Gastroesophageal sphincter (tissue), 4 donors: ENCODE measurements at regions not wholly inside any gene's neighbourhood (a gene's known extent, or its start where the extent isn't known, plus 50 kb on each side); places are given as distances from the start of the nearest gene placed in this dataset.

Experiments used
- ATAC-seq: fragments of 150-250 bp; one replicate; pipeline ENCODE4 v1.9.1; 2016; ENCODE audit warnings: mild to moderate bottlenecking, moderate library complexity
- H3K27ac ChIP-seq, 4 donors: fragments of 200-600 bp; sonication (generic) in 3 of 4; 1 replicate in 3 of 4; 2 replicates in 1 of 4; pipeline ENCODE4 v1.5.1; 2016 to 2019
- H3K27me3 ChIP-seq: fragments of 200-600 bp; sonication (generic); one replicate; pipeline ENCODE4 v1.5.1; 2019
- H3K36me3 ChIP-seq, 2 donors: fragments of 200-600 bp; sonication (generic); one replicate each; pipeline ENCODE4 v1.5.1; 2019; ENCODE audit warnings: control low read depth in 1 of 2
- H3K4me1 ChIP-seq, 3 donors: fragments of 200-600 bp; sonication (generic); 1 replicate in 2 of 3; 2 replicates in 1 of 3; pipeline ENCODE4 v1.5.1; 2016 to 2019; ENCODE audit warnings: control low read depth in 2 of 3
- H3K4me3 ChIP-seq, 2 donors: fragments of 200-600 bp; sonication (generic); one replicate each; pipeline ENCODE4 v1.5.1; 2019; ENCODE audit warnings: mild to moderate bottlenecking in 1 of 2, moderate library complexity in 1 of 2
- H3K9me3 ChIP-seq, 3 donors: fragments of 200-600 bp; sonication (generic); one replicate each; pipeline ENCODE4 v1.5.1; 2017 to 2019; ENCODE audit warnings: control low read depth in 2 of 3
- CTCF ChIP-seq, 4 experiments: fragments of 200-600 bp in 2 of 4; fragments of 450-650 bp in 2 of 4; sonication (generic) in 1 of 4; IDR thresholded peaks; one replicate each; pipeline ENCODE4 v1.5.1; 2017 to 2019; ENCODE audit warnings: antibody characterized with exemption in 4 of 4, mild to moderate bottlenecking in 2 of 4, moderate library complexity in 2 of 4
- EP300 ChIP-seq: sonication (generic); formaldehyde crosslinking; IDR thresholded peaks from one replicate; pipeline ENCODE4 v1.6.1; 2017; ENCODE audit warnings: antibody characterized with exemption, mild to moderate bottlenecking
- POLR2A ChIP-seq, 2 donors: fragments of 450-650 bp; IDR thresholded peaks; one replicate each; pipeline ENCODE4 v1.6.1; 2017; ENCODE audit warnings: antibody characterized with exemption in 2 of 2, mild to moderate bottlenecking in 2 of 2, moderate library complexity in 1 of 2
- POLR2AphosphoS5 ChIP-seq: sonication (generic); formaldehyde crosslinking; IDR thresholded peaks from one replicate; pipeline ENCODE4 v1.6.1; 2017; ENCODE audit warnings: antibody characterized with exemption
- WGBS, 2 donors: methylation state at CpG; one replicate each; pipeline ENCODE4 v1.1.5; 2018; ENCODE audit warnings: low coverage in 1 of 2; 5-methylcytosine and 5-hydroxymethylcytosine counted together

GRCh38 chr13:107078229-107078765, 510.4 kb upstream of the ARGLU1 start:
- ATAC-seq, result no peak
- H3K27ac ChIP-seq, result no peak overlapping the region
- no peaks in the 10 kb centered on the region for H3K27me3 ChIP-seq
- TF ChIP-seq POLR2A (IDR thresholded peaks at IDR 0.05) (no peak), POLR2AphosphoS5 (no peak), EP300 (no peak), CTCF (IDR thresholded peaks at IDR 0.05) (no peak)
- H3K4me1 ChIP-seq, result peaks cover 0 to 13% (median 0%) of the 10 kb centered on the region in 3 donors
- H3K9me3 ChIP-seq, result no peaks in the 10 kb centered on the region
- H3K36me3 ChIP-seq, result no peaks in the 10 kb centered on the region
- 75 to 89% methylated on average over 5 of the region's 6 CpGs for WGBS, 2 donors
- no peak overlapping the region for H3K4me3 ChIP-seq

- TF ChIP-seq POLR2AphosphoS5 (no peak), CTCF (IDR thresholded peaks at IDR 0.05) (no peak), POLR2A (IDR thresholded peaks at IDR 0.05) (no peak), EP300 (no peak)
- no peak overlapping the region for H3K4me3 ChIP-seq
- no peak for ATAC-seq
- H3K9me3 ChIP-seq, result no peaks in the 10 kb centered on the region
- H3K27ac ChIP-seq, result no peak overlapping the region
- H3K36me3 ChIP-seq, result no peaks in the 10 kb centered on the region
- peaks cover 0 to 13% (median 0%) of the 10 kb centered on the region in 3 donors for H3K4me1 ChIP-seq
- 66 to 69% methylated on average over 2 to 3 of the region's 3 CpGs for WGBS, 2 donors
- no peaks in the 10 kb centered on the region for H3K27me3 ChIP-seq
Observed at GRCh38 chr13:107076801-107077200, 508.9 kb upstream of the ARGLU1 start.

GRCh38 chr13:107075576-107075975, 507.6 kb upstream of the ARGLU1 start:
- Histone ChIP-seq H3K36me3 (no peaks in the 10 kb centered on the region), H3K4me1 (peaks cover 0 to 13% (median 0%) of the 10 kb centered on the region in 3 donors), H3K4me3 (no peak overlapping the region), H3K9me3 (no peaks in the 10 kb centered on the region), H3K27me3 (no peaks in the 10 kb centered on the region), H3K27ac (no peak overlapping the region)
- no peak for ATAC-seq
- 92 to 97% methylated on average over 3 to 6 of the region's 6 CpGs for WGBS, 2 donors
- TF ChIP-seq CTCF (IDR thresholded peaks at IDR 0.05) (no peak), EP300 (no peak), POLR2AphosphoS5 (no peak), POLR2A (IDR thresholded peaks at IDR 0.05) (no peak)

DNA sequence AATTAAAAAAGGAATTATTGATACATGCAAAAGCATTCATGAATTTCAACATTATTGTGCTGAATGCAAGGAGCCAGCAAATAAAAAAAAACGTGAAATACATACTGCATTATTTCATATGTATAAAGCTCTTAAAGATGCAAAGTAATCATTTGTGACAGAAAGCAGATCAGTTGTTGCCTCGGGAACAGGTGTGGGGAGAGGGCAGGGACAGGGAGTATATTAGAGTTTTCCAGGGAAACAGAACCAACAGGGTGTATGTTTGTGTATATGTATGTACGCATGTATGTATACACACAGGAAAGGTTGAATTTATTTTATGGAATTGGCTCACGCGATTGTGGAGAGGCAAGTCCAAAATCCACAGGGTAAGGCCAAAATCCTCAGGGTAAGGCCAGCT, 502.9 kb upstream of the ARGLU1 start:
- Histone ChIP-seq H3K4me3 (no peak overlapping the region), H3K27ac (no peak overlapping the region), H3K36me3 (no peaks in the 10 kb centered on the region), H3K9me3 (no peaks in the 10 kb centered on the region), H3K27me3 (no peaks in the 10 kb centered on the region), H3K4me1 (no peaks in the 10 kb centered on the region)
- no peak for TF ChIP-seq POLR2A (IDR thresholded peaks at IDR 0.05)
- TF ChIP-seq POLR2AphosphoS5, result no peak
- TF ChIP-seq EP300, result no peak
- no peak for TF ChIP-seq CTCF (IDR thresholded peaks at IDR 0.05)
- 64 to 88% methylated on average over 4 of the region's 5 CpGs for WGBS, 2 donors
- ATAC-seq, result no peak

- TF ChIP-seq POLR2A (IDR thresholded peaks at IDR 0.05) (no peak), EP300 (no peak), POLR2AphosphoS5 (no peak), CTCF (IDR thresholded peaks at IDR 0.05) (no peak)
- no peaks in the 10 kb centered on the region for H3K27me3 ChIP-seq
- 75 to 79% methylated on average over 4 of the region's 4 CpGs for WGBS, 2 donors
- H3K4me1 ChIP-seq, result no peaks in the 10 kb centered on the region
- ATAC-seq, result no peak
- no peaks in the 10 kb centered on the region for H3K9me3 ChIP-seq
- H3K36me3 ChIP-seq, result no peaks in the 10 kb centered on the region
- no peak overlapping the region for H3K4me3 ChIP-seq
- H3K27ac ChIP-seq, result no peak overlapping the region
Observed at GRCh38 chr13:107069108-107069776, 501.3 kb upstream of the ARGLU1 start.
